GM21576 (cell line): ENCODE measurements at regions not wholly inside any gene's neighbourhood (a gene's known extent, or its start where the extent isn't known, plus 50 kb on each side); places are given as distances from the start of the nearest gene placed in this dataset.

Experiments
- ATAC-seq: cut with Tn5 transposase; IDR thresholded peaks from one replicate; pipeline ENCODE4 v1.9.1; 2021; ENCODE audit warnings: mild to moderate bottlenecking, moderate library complexity; ENCODE audit not compliant: unreplicated experiment

GRCh38 chr6:168736039-168736438 is 295.1 kb downstream of the SMOC2 start:
- ATAC-seq, result no peak

- ATAC-seq, result no peak
These were observed 294.4 kb downstream of the SMOC2 start for GRCh38 chr6:168735268-168735949.

GRCh38 chr6:168734523-168734922 is 293.5 kb downstream of the SMOC2 start:
- ATAC-seq, result no peak

GRCh38 chr6:168732676-168733075 is 291.7 kb downstream of the SMOC2 start:
- no peak for ATAC-seq

GRCh38 chr6:168730931-168731716 is 290.1 kb downstream of the SMOC2 start:
- ATAC-seq, result no peak

- ATAC-seq, result no peak
These were observed 287.1 kb downstream of the SMOC2 start for GRCh38 chr6:168728056-168728455.

- ATAC-seq, result no peak
These were observed 285.4 kb downstream of the SMOC2 start for GRCh38 chr6:168726312-168726856.

GRCh38 chr6:168725802-168726201 is 284.8 kb downstream of the SMOC2 start:
- no peak for ATAC-seq

- ATAC-seq, result no peak
These were observed 283.9 kb downstream of the SMOC2 start for GRCh38 chr6:168724669-168725570.

GRCh38 chr6:168724033-168724432 is 283.0 kb downstream of the SMOC2 start:
- ATAC-seq, result no peak

- ATAC-seq, result no peak
These were observed 281.4 kb downstream of the SMOC2 start for GRCh38 chr6:168722397-168722796.

GRCh38 chr6:168721571-168721970 is 280.6 kb downstream of the SMOC2 start:
- ATAC-seq, result no peak

GRCh38 chr6:168719901-168720300 is 278.9 kb downstream of the SMOC2 start:
- ATAC-seq, result no peak

GRCh38 chr6:168718821-168719475 is 278.0 kb downstream of the SMOC2 start:
- no peak for ATAC-seq
